HG03139 (cell line): ENCODE measurements at regions not wholly inside any gene's neighbourhood (a gene's known extent, or its start where the extent isn't known, plus 50 kb on each side); places are given as distances from the start of the nearest gene placed in this dataset.
"Not testable (repeated sequence)": the region's sequence is repeated elsewhere in the genome, so short reads cannot be mapped to it uniquely, and the experiment has no call there.

Experiments
- ATAC-seq: cut with Tn5 transposase; IDR thresholded peaks from one replicate; pipeline ENCODE4 v1.9.1; 2021; ENCODE audit not compliant: unreplicated experiment

DNA sequence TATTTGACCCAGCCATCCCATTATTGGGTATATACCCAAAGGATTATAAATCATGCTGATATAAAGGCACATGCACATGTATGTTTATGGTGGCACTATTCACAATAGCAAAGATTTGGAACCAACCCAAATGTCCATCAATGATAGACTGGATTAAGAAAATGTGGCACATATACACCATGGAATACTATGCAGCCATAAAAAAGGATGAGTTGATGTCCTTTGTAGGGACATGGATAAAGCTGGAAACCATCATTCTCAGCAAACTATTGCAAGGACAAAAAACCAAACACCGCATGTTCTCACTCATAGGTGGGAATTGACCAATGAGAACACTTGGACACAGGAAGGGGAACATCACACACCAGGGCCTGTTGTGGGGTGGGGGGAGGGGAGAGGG is 147.3 kb upstream of the STK26 start:
- ATAC-seq, result not testable (repeated sequence)

DNA sequence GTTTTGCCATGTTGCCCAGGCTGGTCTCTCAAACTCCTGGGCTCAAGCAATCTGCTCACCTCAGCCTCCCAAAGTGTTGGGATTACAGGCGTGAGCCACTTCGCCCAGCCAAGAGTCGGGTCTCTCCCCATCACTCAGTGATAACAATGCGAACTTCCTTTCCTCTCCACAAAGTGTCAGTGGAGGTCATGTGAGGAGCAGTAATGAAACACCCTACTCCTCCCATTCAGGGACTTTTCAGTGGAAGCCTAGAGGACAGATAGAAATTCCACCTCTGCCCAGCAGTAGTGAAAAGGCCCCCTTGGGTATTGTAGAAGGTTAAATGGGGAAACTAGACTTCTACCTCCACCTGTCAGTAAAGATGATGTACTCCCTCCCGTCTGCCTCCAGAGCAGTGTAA is 141.9 kb upstream of the STK26 start:
- no peak for ATAC-seq

DNA sequence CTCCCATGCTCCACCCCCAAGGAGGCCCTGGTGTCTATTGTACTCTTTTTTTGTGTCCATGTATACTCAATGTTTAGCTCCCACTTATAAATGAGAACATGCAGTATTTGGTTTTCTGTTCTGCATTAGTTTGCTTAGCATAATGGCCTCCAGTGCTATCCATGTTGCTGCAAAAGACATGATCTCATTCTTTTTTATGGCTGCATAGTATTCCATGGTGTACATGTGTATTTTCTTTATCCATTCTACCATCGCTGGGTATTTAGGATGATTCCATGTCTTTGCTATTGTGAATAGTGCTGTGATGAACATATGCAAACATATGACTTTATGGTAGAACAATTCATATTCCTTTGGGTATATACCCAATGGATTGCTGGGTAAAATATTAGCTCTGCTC is 138.1 kb upstream of the STK26 start:
- ATAC-seq, result not testable (repeated sequence)

DNA sequence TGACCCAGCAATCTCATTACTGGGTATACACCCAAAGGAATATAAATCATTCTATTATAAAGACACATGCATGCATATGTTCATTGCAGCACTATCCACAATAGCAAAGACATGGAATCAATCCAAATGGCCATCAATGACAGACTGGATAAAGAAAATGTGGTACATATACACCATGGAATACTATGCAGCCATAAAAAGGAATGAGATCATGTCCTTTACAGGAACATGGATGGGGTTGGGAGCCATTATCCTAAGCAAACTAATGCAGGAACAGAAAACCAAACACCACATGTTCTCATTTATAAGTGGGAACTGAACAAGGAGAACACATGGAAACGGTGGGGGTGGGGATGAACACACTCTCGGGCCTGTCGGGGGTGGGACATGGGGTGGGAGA is 129.2 kb upstream of the STK26 start:
- ATAC-seq, result not testable (repeated sequence)

DNA sequence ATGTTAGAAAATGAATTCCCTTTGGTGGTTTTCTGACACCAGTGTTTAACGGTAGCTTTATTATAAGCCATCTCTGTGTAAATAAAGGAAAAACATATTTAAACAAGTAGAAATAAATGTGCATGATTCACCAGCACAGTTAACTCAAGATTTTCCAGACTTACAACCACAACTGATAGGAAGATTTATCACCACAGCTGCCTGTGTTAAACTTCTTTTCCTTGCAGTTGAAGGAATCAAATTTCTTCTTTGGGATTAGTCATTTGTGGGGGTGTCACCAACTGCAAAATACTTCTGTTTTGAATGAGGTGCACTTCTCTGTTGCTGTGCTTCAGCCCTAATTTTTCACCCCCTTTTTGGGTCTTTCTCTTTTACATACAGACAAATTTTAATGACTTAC is 128.1 kb upstream of the STK26 start:
- ATAC-seq, result no peak

DNA sequence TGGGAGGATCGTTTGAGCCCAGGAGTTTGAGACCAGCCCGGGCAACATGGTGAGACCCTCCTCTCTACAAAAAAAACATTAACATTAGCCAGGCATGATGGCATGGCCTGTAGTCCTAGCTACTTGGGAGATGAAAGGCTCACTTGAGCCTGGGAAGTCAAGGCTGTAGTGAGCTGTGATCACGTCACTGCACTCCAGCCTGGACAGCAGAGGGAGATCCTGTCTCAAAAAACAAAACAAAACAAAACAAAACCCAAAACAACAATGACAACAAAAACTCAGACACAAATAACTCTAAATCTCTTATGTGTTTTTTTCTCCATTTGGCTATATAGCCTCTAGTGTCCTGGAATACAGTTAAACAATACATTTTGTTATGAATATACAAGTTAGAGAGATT is 127.3 kb upstream of the STK26 start:
- no peak for ATAC-seq

DNA sequence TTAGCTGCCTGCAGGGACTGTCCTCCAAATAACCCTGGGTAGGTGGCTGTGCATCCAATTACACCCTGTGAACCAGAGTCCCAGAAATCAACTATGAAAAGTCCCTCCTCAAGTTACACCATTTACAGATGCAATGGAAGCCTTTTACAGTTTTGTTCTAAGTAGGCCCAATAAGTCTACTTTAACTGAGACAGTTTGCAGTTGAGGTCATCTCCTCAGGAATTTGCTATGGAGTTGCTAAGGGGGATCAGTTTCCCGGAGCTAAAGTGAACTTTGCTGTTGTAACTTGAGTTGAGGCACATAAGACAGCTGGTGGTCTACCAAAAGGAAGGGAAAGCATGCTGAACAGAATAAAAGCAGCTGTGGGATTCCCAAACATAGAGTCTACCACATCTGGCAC is 121.6 kb upstream of the STK26 start:
- no peak for ATAC-seq

DNA sequence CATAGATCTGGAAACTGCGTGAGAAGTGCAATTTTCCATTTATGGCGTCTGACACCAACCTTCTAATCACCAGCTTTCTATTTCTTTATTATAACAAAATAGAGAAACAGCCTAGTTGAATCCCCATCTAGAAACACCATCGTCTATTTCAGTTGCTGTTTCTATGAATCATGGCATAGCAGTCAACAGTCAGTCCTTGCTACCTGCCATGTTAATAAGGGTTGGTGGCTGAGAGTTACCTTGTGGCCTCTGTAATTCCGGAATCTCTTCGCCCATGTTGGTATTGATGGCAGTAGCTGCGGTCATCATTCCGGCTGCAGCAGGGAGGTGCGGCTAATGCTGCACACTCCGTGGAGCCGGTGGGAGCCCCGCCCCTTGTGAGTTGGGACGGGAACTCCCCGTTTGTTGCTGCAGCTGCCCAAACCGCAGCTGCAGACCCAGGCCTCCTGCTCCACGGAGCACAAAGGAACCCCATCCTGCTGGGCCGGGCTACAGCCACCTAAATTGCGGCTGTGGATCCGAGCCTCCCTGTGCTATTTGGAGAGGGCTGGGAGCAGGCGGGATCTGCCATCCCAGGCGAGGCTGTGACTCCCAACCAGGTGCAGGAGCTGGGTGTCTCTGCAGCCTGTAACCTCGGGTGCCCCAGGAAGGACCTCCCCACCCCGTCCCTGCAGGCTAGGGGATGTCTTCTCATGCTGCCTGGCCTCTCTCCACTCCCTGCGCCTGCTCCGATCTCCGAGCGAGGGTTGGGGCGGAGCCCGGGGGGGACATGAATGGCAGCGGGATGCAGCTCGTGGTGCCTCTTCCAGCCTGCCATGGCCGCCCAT is 115.4 kb upstream of the STK26 start:
- no peak for ATAC-seq

DNA sequence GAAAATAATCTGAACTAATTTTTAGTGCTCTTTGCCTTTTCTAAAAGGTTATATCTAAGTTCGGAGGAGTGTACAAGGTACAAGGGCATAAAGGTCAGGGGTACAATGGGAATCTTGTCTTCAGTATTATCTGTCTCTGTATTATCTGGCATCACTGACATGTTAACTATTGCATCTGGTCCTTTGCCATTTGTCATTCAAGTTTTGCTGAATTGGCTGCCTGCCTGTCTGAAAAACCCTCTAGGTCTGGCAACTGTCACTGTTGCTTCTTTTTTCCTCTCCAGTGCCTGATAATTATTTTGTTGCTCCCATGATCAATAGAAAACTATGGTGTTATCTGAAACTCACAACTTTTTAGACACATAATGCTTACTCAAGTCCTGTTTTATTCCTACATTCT is 112.5 kb upstream of the STK26 start:
- ATAC-seq, result no peak

DNA sequence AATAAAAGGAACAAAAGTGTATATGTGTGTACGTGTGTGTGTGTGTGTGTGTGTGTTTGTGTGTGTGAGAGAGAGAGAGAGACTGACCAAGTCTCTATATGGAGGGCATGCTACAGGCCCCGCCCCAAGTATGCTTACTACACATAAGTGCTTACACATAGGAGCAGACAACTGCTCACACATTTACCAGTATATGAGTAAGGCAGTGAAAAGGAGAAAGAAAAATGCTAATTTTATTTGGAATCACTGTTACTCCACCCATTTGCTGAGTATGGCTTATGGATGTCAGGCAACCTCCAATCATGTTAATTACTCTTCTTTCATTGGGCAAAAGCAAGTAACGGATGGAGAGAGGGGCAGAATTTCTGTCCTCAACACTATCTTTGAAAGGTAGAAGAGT is 107.6 kb upstream of the STK26 start:
- no peak for ATAC-seq

DNA sequence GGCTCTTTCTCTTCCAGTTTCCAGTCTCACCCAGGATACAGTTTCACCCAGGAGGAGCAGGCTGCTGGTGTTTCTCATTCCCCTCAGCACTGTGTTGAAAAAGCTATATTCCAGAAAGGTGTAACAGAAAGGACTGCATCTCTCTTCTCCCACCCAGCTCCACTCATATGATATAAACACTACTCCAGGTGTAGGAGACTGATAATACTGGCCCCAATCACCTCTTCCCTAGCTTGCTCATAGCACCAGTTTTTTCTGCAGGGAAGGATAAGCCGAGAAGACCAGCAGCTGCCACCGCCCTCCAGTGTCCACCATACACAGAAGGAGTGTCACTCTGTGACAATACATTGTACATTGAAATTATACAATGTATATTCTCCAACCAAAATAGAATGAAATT is 105.5 kb upstream of the STK26 start:
- no peak for ATAC-seq

DNA sequence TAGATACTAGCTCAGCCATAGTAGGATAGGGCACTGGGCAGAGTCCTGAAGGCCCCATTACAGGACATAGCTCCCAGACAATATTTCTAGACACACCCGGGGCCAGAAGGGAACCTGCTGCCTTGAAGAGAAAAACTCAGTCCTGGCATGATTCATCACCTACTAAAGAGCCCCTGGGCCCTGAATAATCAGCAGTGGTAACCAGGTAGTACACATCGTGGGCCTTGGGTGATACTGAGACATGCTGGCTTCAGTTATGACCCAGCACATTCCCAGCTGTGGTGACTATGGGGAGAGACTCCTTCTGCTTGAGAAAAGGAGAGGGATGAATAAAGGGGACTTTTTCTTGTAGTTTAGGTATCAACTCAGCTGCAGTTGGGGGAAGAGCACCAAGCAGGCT is 104.3 kb upstream of the STK26 start:
- no peak for ATAC-seq

DNA sequence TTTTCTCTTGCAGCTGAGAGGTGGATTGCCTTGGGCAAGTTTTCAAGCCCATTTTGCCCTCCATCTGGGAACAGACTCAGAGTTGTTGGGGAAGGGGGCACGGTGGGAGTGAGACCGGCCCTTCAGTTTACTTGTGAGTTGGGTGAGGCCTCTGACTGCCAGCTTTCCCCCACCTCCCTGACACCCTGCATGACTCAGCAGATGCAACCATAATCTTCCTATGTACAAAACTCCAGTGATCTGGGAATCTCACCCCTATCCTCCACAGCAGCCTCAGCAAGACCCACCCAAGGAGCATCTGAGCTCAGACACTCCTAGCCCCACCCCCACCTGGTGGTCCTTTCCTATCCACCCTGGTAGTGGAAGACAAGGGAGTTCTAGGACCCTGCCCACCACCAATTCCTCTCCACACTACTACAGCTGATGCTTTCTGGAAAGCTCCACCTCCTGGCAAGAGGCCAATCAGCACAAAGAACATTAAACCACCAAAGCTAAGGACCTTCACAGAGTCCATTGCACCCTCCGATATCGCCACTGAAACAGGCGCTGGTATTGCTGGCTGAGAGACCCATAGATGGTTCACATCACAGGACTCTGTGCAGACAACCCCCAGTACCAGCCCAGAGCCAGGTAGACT is 99.4 kb upstream of the STK26 start:
- no peak for ATAC-seq

DNA sequence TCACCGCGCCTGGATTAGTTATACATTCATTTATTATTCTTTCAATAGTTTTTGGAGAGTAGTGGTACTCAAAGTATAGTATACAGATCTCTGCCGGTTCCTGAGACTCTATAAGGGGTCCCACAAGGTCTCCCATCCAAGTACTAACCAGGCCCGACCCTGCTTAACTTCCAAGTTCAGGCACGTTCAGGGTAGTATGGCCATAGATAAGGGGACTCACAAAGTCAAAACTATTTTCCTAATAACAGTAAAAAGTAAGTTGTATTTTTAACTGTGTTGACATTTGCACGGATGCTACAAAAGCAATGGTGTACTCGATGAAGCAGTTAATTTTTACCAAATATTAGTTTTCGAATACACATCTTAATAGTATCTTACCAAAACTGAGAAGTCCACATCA is 84.4 kb upstream of the STK26 start:
- ATAC-seq, result no peak

DNA sequence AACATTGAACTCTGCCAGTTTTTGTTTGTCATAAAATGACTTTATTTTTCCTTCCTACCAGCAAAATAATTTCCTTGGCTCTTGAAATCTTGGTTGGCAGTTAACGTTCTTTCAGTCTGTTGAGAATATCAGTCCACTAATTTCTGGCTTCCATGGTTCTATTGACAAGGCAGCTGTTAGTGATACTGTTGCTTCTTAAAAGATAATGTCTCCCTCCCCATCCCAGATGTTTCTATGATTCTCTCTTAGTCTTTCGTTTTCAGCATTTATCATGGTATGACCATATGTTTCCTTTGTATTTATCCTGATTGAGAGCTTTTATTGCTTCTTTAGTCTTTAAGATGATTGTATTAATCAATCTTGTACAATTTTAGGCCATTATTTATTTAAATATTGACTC is 81.1 kb upstream of the STK26 start:
- no peak for ATAC-seq

DNA sequence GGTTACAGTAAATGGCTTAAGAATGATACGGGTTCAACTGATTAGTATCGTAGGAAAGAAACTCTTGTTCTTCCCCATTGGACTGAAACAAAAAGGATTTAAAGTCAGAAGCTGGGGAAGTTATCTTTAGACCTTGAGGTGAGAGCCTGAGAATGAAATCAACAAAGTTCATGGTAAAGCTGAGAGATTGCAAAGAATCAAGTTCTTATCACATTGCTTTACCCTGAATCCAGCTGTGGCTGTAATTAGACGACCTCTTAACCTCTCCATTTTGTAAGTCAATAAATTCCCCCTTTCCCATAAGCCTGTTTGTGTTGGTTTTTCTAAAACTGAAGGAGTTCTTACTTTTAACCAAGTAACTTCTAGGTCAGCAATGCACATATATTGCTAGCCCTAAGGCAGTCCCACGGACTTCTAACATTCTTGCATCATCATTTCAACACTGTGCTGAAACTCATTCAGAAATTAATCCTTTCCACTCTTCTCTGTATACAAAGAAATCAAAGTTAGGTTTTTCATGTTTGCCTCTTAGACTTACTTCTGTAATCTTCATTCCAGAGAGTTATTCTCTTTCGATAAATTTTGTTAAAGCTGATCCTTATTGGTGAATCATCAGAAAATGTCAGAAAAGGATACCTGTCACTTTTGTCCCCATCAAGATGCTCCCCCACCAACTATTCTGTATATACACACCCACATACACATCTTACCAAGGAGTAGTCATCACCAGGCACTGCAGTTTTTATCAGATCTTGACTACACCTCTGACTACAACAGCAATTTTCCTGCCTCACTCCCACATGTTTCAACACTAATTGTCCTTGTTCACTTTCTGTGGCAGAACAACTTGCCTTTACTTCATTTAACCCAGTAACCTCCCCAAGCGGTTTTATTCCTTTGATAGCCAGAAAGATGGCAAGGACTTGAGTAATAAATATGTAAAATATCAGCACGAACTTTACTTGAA is 77.9 kb upstream of the STK26 start:
- ATAC-seq, result no peak

DNA sequence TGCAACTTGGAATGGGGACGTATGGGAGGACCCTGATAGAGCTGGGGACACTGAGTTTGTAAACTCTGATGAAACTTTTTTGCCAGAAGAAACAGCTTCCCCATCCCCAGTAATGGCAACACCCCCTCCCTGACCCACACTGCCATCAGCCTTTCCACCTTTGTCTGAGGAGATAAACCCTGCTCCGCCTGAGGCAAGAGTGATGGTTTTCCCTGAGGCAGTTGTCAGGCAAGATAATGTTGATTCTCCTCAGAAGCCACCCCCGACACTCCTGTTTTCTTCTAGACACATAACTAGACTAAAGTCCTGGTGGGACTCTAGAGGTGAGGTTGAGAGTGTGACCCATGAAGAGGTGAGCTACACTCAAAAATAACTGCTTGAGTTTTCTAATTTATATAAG is 71.9 kb upstream of the STK26 start:
- no peak for ATAC-seq

DNA sequence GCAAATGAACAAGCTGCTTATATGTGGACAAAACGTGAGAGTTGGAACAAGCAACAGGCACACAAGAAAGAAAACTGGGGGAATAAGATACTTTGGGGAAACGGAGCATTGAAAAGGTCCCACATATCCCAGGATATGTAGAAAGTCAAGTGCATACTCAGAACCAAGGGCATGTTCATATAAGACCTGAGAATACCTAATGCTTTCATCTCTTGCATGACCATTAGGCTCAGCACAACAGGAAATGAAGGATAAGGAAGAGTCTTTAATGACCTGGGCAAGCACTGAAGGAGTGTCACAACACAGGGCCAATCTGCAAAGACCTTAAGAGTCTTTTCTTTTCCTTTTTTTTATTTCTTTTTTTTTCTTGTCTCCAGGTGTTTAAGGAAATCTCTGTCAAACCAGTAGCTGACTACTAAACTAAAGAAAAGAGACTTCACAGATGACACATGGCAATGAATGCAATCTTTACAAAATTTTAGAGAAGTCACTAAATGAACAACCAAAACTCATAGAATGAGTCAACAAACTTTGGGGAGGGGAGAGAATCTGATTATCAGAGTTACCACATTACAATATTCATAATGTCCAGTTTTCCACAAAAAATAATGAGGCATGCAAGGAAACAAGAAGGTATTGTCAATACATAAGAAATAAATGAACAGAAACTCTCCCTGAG is 67.9 kb upstream of the STK26 start:
- ATAC-seq, result no peak

DNA sequence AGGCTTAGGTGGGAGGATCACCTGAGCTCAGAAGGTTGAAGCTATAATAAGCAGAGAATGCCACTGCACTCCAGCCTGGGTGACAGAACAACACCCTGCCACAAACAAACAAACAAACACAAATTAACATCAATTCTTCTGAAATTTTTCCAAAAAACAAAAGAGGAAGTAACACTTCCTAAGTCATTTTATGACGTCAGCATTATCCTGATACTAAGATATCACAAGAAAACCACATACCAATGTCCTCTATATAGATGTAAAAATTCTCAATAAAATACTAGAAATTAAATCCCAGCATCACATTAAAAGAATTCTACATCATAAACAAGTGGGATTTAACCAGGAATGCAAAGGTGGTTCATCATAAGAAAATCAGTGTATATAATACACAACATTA is 64.4 kb upstream of the STK26 start:
- ATAC-seq, result no peak

DNA sequence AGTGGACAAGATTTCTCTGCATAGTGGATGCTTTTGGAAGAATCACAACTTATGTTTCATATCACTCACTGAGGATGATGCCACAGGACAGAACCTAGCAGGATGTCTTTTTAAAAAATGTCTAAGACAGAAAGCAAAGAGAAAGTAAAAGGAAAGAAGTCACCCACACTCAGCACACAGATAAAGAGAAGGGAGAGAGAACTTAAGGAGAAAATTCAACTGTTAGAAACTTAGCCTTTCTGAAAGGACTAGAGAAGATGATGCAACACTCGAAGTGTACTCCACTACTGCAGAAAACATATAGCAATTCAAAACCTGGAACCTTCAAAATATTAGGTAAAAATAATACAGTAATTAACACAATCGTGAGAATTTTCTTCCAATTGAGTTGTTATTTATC is 52.8 kb upstream of the STK26 start:
- ATAC-seq, result no peak
